Coronary artery (tissue), 2 donors: ENCODE measurements at regions not wholly inside any gene's neighbourhood (a gene's known extent, or its start where the extent isn't known, plus 50 kb on each side); places are given as distances from the start of the nearest gene placed in this dataset.

Experiments used
- DNase-seq: peaks from one replicate; pipeline ENCODE4 v3.0.0-alpha.2; 2017; ENCODE audit warnings: low spot score
- H3K27ac ChIP-seq, 2 donors: fragments of 200-600 bp; sonication (generic); one replicate each; pipeline ENCODE4 v1.5.1; 2016 to 2019
- H3K4me3 ChIP-seq: fragments of 200-600 bp; sonication (generic); 2 replicates; pipeline ENCODE4 v1.5.1; 2016; ENCODE audit warnings: mild to moderate bottlenecking, moderate library complexity
- TF ChIP-seq, protein P1 (sequence below): fragments of 200-600 bp; sonication (generic); IDR thresholded peaks from one replicate; pipeline ENCODE4 v1.5.1; 2019; ENCODE audit warnings: antibody characterized with exemption

GRCh38 chr15:94177112-94177511 is 54.2 kb upstream of the MCTP2 start:
- H3K27ac ChIP-seq: no peak overlapping the region
- no peak overlapping the region for H3K4me3 ChIP-seq
- TF ChIP-seq, protein P1, sequence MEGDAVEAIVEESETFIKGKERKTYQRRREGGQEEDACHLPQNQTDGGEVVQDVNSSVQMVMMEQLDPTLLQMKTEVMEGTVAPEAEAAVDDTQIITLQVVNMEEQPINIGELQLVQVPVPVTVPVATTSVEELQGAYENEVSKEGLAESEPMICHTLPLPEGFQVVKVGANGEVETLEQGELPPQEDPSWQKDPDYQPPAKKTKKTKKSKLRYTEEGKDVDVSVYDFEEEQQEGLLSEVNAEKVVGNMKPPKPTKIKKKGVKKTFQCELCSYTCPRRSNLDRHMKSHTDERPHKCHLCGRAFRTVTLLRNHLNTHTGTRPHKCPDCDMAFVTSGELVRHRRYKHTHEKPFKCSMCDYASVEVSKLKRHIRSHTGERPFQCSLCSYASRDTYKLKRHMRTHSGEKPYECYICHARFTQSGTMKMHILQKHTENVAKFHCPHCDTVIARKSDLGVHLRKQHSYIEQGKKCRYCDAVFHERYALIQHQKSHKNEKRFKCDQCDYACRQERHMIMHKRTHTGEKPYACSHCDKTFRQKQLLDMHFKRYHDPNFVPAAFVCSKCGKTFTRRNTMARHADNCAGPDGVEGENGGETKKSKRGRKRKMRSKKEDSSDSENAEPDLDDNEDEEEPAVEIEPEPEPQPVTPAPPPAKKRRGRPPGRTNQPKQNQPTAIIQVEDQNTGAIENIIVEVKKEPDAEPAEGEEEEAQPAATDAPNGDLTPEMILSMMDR: no peak
- no peak for DNase-seq

DNA sequence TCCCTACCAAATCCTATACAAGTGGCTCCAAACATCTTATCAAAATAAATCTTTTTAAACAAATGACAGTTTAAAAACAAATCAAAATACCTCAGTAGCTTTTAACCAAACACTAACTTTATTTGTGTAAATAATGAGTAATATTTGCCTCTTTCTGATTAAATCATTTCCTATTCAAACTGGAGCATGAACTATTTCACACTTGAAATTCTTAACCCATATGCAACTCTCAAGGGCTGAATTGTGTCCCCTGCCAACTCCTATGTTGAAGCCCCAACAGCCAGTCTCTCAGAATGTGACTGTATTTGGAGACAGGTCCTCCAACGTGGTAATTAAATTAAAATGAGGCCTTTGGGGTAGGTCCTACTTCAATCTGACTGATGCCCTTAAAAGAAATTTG is 55.9 kb upstream of the MCTP2 start:
- H3K4me3 ChIP-seq: no peak overlapping the region
- TF ChIP-seq, protein P1: no peak
- H3K27ac ChIP-seq: no peak overlapping the region
- no peak for DNase-seq

- H3K4me3 ChIP-seq: no peak overlapping the region
- no peak overlapping the region for H3K27ac ChIP-seq
- no peak for DNase-seq
- TF ChIP-seq, protein P1: no peak
Measured at GRCh38 chr15:94174399-94174802, 57.0 kb upstream of the MCTP2 start.

GRCh38 chr15:94168250-94168649 is 63.1 kb upstream of the MCTP2 start:
- no peak for DNase-seq
- TF ChIP-seq, protein P1: no peak
- Histone ChIP-seq H3K4me3 (no peak overlapping the region), H3K27ac (no peak overlapping the region)

DNA sequence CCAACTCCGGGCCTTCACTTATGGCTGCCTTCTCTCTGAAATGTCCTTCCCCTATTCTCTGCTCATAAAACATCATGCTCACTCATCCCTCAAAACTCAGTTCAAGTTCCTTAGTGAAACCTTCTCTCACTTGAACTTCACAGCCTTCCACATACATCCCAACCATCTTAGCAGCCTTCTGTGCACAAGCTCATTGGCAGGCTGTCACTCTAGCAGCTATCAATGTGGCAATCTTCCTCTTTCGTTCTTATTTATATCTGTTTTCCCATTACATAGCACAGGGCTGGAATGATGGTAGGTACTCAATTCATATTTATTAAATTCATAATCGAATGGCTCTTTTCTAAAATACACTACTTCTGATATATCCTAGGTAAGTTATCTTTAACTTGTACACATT is 66.4 kb upstream of the MCTP2 start:
- no peak overlapping the region for H3K4me3 ChIP-seq
- no peak overlapping the region for H3K27ac ChIP-seq
- no peak for DNase-seq
- TF ChIP-seq, protein P1: no peak

DNA sequence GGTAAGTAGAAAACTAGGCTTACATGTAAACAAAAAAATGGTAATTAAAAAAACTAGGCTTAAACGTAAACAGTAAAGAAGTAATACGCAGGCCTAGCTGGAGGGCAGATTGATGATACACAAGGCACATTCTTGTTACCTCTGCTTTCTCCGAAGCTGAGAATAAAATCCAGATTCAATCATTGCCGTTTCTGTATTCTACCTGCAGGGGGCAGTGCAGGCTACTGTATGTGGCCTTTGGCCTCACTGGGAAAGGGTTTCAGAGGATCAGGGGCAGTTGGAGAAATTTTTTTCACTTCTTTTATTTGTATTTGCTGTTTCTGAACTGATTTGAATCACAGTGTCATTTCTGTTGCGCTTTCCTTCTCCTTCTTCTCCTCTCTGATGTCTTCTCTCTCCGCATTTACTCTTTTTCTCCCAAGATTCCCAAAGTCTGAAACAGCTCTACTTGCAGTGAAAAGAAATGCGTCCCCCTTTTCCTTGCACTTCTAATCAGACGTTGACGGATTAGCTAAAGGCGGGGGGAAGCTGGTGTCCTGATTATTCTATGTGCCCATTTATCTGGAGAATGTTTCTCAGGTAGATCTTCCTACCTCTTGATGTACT is 67.1 kb upstream of the MCTP2 start:
- Histone ChIP-seq H3K27ac (no peak overlapping the region), H3K4me3 (no peak overlapping the region)
- no peak for DNase-seq
- TF ChIP-seq, protein P1: peak; percentile 40

- Histone ChIP-seq H3K27ac (no peak overlapping the region), H3K4me3 (no peak overlapping the region)
- no peak for DNase-seq
- TF ChIP-seq, protein P1: no peak
Measured at GRCh38 chr15:94162939-94163338, 68.4 kb upstream of the MCTP2 start.
